Effector memory CD4-positive, alpha-beta T cell (primary cell): ENCODE measurements at regions not wholly inside any gene's neighbourhood (a gene's known extent, or its start where the extent isn't known, plus 50 kb on each side); places are given as distances from the start of the nearest gene placed in this dataset.

Source experiments
- DNase-seq, 3 donors: peaks; one replicate each; pipeline ENCODE4 v3.0.0-alpha.2; 2020
- H3K27ac ChIP-seq: 2 replicates; pipeline ENCODE4 v1.7.0; 2013; ENCODE audit warnings: mild to moderate bottlenecking, low read length, moderate library complexity; ENCODE audit not compliant: insufficient read depth, poor library complexity, severe bottlenecking
- H3K27me3 ChIP-seq: replicated peaks from 2 replicates; pipeline ENCODE4 v1.7.0; 2013; ENCODE audit warnings: mild to moderate bottlenecking, low read length; ENCODE audit not compliant: insufficient read depth, control insufficient read depth, poor library complexity, severe bottlenecking
- H3K36me3 ChIP-seq: 2 replicates; pipeline ENCODE4 v1.7.0; 2013; ENCODE audit warnings: mild to moderate bottlenecking, low read length, moderate library complexity; ENCODE audit not compliant: control insufficient read depth, insufficient read depth
- H3K4me1 ChIP-seq: 2 replicates; pipeline ENCODE4 v1.7.0; 2013; ENCODE audit warnings: low read length, mild to moderate bottlenecking; ENCODE audit not compliant: control insufficient read depth, insufficient read depth, poor library complexity, severe bottlenecking
- H3K4me3 ChIP-seq: 2 replicates; pipeline ENCODE4 v1.7.0; 2013; ENCODE audit warnings: low read length, low read depth, mild to moderate bottlenecking; ENCODE audit not compliant: insufficient read depth, poor library complexity, severe bottlenecking
- H3K9me3 ChIP-seq: 2 replicates; pipeline ENCODE4 v1.7.0; 2013; ENCODE audit warnings: mild to moderate bottlenecking, low read length, moderate library complexity; ENCODE audit not compliant: control insufficient read depth

DNA sequence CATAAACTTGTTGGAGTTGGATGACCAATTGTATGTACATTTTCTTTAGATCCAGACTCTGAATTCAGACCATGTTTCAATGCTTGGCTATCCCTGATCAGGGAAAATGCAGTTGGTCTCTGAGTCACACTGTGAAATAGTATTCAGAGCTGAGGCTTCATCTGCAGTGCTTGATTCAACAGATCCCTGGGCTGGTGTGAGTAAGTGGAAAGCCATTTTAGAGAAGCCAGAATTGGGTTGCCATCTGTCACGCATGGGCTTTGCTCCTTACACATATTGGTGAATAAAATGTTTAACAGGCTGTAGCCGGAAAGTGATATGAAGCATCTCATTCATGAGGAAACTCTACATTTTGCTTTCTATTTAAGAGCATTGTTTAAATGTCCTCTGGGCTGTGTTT lies 50.0 kb upstream of the ACYP2 start:
- H3K9me3 ChIP-seq = no peaks in the 10 kb centered on the region
- H3K4me1 ChIP-seq = no peaks in the 10 kb centered on the region
- no peak for DNase-seq
- no peak overlapping the region for H3K4me3 ChIP-seq
- no peaks in the 10 kb centered on the region for H3K27me3 ChIP-seq
- H3K36me3 ChIP-seq = no peaks in the 10 kb centered on the region
- no peak overlapping the region for H3K27ac ChIP-seq

DNA sequence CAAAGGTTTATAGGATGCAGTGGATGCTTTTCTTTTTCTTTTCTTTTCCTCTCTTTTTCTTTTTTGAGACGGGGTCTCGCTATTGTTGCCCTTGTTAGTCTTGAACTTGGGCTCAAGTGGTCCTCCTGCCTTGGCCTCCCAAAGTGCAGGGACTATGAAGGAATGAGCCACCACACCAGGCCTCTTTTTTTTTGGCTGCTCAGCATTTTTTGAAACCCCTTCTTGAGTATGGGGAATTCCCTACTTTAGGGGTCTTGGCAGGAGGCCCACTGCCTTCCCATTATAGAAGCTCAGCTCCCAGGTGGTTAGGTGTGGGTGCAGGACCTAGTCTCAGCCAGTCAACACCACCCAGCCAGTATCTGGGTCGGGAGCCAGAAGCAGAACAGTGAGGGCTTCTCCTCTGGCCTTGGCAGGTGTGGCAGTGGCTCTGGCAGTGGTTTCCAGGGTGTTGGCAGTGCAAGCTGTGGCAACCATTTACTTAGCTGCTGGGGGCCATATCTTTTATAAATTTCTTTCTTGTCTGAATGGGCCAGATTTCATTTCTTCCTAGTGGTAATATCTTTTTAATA lies 51.4 kb upstream of the ACYP2 start:
- no peaks in the 10 kb centered on the region for H3K27me3 ChIP-seq
- H3K27ac ChIP-seq = no peak overlapping the region
- no peaks in the 10 kb centered on the region for H3K36me3 ChIP-seq
- no peak for DNase-seq
- no peaks in the 10 kb centered on the region for H3K4me1 ChIP-seq
- H3K4me3 ChIP-seq = no peak overlapping the region
- no peaks in the 10 kb centered on the region for H3K9me3 ChIP-seq

DNA sequence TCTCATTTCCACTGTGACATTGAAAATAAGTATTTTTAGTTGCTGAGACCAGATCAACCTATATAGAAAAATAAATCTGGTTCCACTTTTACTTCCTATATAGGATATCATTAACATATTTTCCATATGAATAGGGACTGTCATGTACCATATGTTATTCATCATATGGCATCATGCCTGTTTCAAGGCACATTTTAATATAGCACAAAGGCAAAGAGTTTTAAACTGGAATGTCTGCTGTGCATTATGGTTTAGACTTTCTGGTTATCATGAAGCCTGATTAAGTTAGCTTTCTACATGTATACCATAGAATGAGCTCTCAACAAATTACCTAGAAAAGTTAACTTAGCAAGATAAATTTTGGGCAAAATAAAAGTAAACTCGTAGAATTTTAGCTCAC lies 53.0 kb upstream of the ACYP2 start:
- Histone ChIP-seq H3K4me1 (no peaks in the 10 kb centered on the region), H3K36me3 (no peaks in the 10 kb centered on the region), H3K27me3 (no peaks in the 10 kb centered on the region), H3K27ac (no peak overlapping the region), H3K4me3 (no peak overlapping the region), H3K9me3 (no peaks in the 10 kb centered on the region)
- DNase-seq = no peak

DNA sequence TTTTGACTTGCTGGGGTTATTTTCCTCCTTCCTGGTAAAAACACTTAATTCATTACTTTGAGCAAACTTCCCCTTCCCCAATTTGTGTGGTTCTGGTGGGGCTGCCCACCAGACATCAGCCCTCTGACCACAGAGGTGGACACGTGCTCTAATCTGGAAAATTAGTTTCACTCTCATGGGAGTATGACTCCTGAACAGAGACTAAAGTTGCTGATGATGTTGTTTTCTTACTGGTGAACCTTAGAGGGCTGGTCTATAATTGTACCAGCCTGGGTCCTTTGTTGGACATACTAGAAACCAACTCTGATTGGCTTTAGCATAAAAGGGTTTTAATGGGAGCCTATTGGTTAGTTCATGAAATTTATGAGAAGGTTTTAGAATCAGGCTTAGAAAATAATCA lies 54.1 kb upstream of the ACYP2 start:
- DNase-seq = no peak
- Histone ChIP-seq H3K4me1 (no peaks in the 10 kb centered on the region), H3K4me3 (no peak overlapping the region), H3K27ac (no peak overlapping the region), H3K9me3 (no peaks in the 10 kb centered on the region), H3K27me3 (no peaks in the 10 kb centered on the region), H3K36me3 (no peaks in the 10 kb centered on the region)

DNA sequence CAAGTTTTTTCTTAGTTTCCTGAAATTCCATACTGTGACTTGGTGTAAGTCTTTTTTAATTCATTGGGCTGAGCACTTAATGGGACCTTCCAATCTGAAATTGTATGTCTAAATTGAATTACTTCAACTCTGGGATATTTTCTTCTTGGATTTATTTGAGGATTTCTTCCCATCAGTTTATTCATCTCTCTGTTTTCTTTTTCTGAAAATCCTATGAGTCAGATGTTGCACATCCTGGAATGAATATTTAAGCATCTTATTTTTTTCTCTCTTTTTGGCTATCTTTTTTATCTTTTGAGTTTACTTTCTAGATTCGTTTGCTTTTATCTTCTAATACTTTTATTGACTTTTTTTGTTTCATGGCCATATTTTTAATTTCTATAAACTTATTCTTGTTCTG lies 55.4 kb upstream of the ACYP2 start:
- DNase-seq = no peak
- no peak overlapping the region for H3K27ac ChIP-seq

DNA sequence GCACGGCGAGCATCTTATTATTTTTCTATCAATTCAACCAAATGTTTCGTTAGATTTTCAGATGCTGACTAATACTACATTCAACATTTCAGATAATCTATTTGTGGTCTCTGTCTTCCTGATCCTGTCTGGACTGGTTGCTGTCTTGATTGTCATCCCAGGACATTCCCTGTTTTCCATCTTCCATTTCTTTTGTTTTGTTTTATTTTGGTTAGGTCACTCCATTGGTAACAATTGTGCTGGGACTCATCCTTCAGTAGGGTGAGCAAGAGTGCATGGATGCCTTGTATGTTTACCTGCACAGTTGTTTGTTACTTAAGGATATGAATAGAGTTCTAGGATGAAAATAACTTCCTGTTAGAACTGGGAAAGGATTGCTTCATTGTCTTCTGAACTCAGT lies 55.9 kb upstream of the ACYP2 start:
- DNase-seq = no peak
- H3K27ac ChIP-seq = no peak overlapping the region
- H3K4me3 ChIP-seq = no peak overlapping the region
- peaks cover 2% of the 10 kb centered on the region for H3K4me1 ChIP-seq
- H3K9me3 ChIP-seq = no peaks in the 10 kb centered on the region
- no peaks in the 10 kb centered on the region for H3K36me3 ChIP-seq
- no peaks in the 10 kb centered on the region for H3K27me3 ChIP-seq

More for the DNA sequence above, 55.4 kb upstream of the ACYP2 start:
- Histone ChIP-seq H3K9me3 (no peaks in the 10 kb centered on the region), H3K27me3 (no peaks in the 10 kb centered on the region), H3K4me1 (no peaks in the 10 kb centered on the region), H3K4me3 (no peak overlapping the region), H3K36me3 (no peaks in the 10 kb centered on the region)

DNA sequence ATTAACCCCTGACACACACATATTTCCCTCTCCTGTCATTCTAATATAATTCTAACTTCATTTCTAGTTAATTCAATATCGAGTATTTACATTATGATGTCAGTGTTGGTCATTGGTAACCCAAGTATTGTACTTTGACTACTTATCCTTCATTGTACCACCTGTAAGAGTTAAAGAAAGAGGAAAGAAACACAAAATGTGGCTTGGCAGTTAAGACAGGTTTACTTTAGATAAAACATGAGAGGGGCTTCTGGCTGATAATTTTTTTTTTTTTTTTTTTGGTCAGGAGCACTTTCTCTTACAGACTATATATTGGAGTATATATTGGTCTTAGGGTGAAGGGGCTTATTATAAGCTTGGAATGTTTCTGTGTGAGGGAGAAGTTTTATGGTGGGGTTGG lies 57.0 kb upstream of the ACYP2 start:
- no peaks in the 10 kb centered on the region for H3K36me3 ChIP-seq
- DNase-seq = no peak
- no peaks in the 10 kb centered on the region for H3K9me3 ChIP-seq
- no peaks in the 10 kb centered on the region for H3K27me3 ChIP-seq
- no peak overlapping the region for H3K4me3 ChIP-seq
- H3K4me1 ChIP-seq = peaks cover 3% of the 10 kb centered on the region
- H3K27ac ChIP-seq = no peak overlapping the region

DNA sequence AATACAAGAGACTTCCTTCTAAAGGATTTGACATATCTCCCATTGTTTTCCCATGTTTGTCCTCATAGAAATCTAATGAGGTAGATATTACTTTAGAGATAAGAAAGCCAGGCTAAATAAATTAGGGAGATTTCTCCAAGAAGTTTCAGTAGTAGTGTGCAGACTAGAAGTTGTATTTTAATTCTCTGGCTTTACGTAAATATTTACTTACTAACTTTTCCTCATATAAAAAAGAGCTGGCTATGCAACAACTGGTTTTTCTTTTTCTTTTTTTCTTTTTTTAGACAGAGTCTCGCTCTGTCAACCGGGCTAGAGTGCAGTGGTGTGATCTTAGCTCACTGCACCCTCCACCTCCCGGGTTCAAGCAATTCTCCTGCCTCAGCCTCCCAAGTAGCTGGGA lies 60.6 kb upstream of the ACYP2 start:
- Histone ChIP-seq H3K27ac (peak overlapping the region; percentile 35), H3K27me3 (no peaks in the 10 kb centered on the region), H3K36me3 (no peaks in the 10 kb centered on the region), H3K4me3 (no peak overlapping the region), H3K4me1 (peaks cover 7% of the 10 kb centered on the region), H3K9me3 (no peaks in the 10 kb centered on the region)
- DNase-seq = no peak

DNA sequence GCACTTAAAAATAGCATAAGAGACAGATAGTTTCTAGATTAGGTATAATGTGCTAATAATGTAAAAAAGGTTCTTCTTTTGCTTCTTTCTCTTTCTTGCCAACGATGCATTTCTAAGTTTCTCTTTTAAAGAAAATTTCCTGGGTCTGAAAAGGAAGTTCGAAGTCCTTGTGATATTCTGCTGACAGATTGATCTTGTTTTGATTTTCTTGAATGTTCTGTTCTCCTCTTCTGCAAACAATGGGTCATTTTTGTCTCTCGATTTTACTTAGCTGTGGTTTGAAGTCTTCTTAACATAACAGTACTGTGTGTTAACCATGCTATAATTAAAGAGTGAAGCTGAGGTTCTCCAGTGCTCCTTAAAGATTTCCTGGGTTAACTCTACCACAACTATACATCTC lies 61.1 kb upstream of the ACYP2 start:
- Histone ChIP-seq H3K27ac (peak overlapping the region; percentile 35), H3K9me3 (no peaks in the 10 kb centered on the region), H3K4me3 (no peak overlapping the region), H3K27me3 (no peaks in the 10 kb centered on the region), H3K36me3 (no peaks in the 10 kb centered on the region), H3K4me1 (peaks cover 7% of the 10 kb centered on the region)
- DNase-seq = no peak

DNA sequence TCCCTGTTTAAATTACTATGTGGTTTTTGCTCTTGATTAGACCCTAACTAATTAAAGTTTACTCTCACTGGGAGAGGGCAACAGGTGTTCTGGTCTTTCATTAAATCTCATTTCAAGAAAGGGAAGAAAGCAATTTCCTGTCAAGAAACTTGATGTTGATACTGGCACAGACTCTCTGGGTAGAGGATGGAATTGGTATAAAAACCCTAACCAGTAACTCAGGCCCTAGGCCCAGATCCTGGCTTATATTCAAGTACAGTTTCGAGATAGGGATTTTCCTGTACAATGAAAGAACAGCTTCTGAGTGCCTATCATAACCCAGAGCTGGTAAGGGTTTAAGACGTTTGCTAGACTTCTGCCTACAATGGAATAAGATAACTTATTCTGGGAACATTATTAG lies 61.6 kb upstream of the ACYP2 start:
- Histone ChIP-seq H3K4me1 (peaks cover 7% of the 10 kb centered on the region), H3K9me3 (no peaks in the 10 kb centered on the region), H3K4me3 (no peak overlapping the region), H3K27ac (peak overlapping the region; percentile 35), H3K27me3 (no peaks in the 10 kb centered on the region), H3K36me3 (no peaks in the 10 kb centered on the region)
- no peak for DNase-seq
